Upper lobe of right lung (tissue), 1 donor: ENCODE measurements at regions not wholly inside any gene's neighbourhood (a gene's known extent, or its start where the extent isn't known, plus 50 kb on each side); places are given as distances from the start of the nearest gene placed in this dataset.

Source experiments
- ATAC-seq: fragments of 200-7000 bp; cut with Tn5 transposase; one replicate; pipeline ENCODE4 v1.9.1; 2020; ENCODE audit warnings: mild to moderate bottlenecking, moderate library complexity
- DNase-seq: peaks from one replicate; pipeline ENCODE4 v3.0.0-alpha.2; 2020
- H3K27ac ChIP-seq: fragments of 200-600 bp; one replicate; pipeline ENCODE4 v1.8.0; 2022
- H3K27me3 ChIP-seq: fragments of 200-600 bp; one replicate; pipeline ENCODE4 v1.8.0; 2022; ENCODE audit warnings: mild to moderate bottlenecking
- H3K36me3 ChIP-seq: fragments of 200-600 bp; one replicate; pipeline ENCODE4 v1.8.0; 2022
- H3K4me1 ChIP-seq: fragments of 200-600 bp; one replicate; pipeline ENCODE4 v1.8.0; 2022
- H3K4me3 ChIP-seq: fragments of 200-600 bp; one replicate; pipeline ENCODE4 v1.8.0; 2022; ENCODE audit warnings: mild to moderate bottlenecking
- H3K9me3 ChIP-seq: fragments of 200-600 bp; one replicate; pipeline ENCODE4 v1.8.0; 2022
- CTCF ChIP-seq: fragments of 200-600 bp; IDR thresholded peaks from one replicate; pipeline ENCODE4 v1.8.0; 2022; ENCODE audit warnings: antibody characterized with exemption
- intact Hi-C: fragments of 100-400 bp; cut with DNase I; formaldehyde crosslinking; loops from one replicate; pipeline ENCODE4 v1.11.0; 2022
- donor health status: DM: no; HTN: yes; CAD: no; lungs with severe emphysema.

- no peaks in the 10 kb centered on the region for H3K4me1 ChIP-seq
- H3K9me3 ChIP-seq, result no peaks in the 10 kb centered on the region
- no peak overlapping the region for H3K27ac ChIP-seq
- no peak for TF ChIP-seq CTCF
- DNase-seq (no peak), ATAC-seq (no peak)
- no peaks in the 10 kb centered on the region for H3K36me3 ChIP-seq
- intact Hi-C loops, result no loop called here
- H3K4me3 ChIP-seq, result no peak overlapping the region
- no peaks in the 10 kb centered on the region for H3K27me3 ChIP-seq
Observed at GRCh38 chr10:4003348-4003973, 218.5 kb upstream of the KLF6 start.

- intact Hi-C loops, result no loop called here
- H3K27ac ChIP-seq, result no peak overlapping the region
- no peak for DNase-seq
- no peak for ATAC-seq
- H3K4me1 ChIP-seq, result no peaks in the 10 kb centered on the region
- H3K9me3 ChIP-seq, result no peaks in the 10 kb centered on the region
- no peak overlapping the region for H3K4me3 ChIP-seq
- no peaks in the 10 kb centered on the region for H3K36me3 ChIP-seq
- no peak for TF ChIP-seq CTCF
- no peaks in the 10 kb centered on the region for H3K27me3 ChIP-seq
Observed at GRCh38 chr10:4001811-4002210, 216.8 kb upstream of the KLF6 start.

DNA sequence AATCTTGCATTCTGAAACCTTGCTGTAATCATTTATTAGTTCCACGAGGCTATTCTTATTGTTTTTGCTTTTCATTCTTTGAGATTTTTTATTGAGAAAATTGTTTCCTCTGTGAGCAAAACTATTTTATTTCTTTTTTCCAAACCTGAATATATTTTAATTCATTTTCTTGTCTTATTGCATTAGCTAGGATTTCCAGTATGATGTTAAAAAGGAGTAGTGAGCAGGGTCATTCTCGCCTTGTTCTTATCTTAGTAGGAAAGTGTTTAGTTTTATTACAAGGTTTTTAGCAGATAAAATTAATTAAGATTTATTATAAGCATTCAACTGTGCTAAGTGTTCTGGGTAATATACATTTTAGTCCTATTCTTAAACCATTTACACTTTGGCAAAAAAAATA is 214.6 kb upstream of the KLF6 start:
- H3K27me3 ChIP-seq, result no peaks in the 10 kb centered on the region
- no peak for DNase-seq
- H3K4me3 ChIP-seq, result no peak overlapping the region
- H3K27ac ChIP-seq, result no peak overlapping the region
- no peaks in the 10 kb centered on the region for H3K9me3 ChIP-seq
- no peaks in the 10 kb centered on the region for H3K36me3 ChIP-seq
- no peaks in the 10 kb centered on the region for H3K4me1 ChIP-seq
- intact Hi-C loops, result no loop called here
- TF ChIP-seq CTCF, result no peak
- ATAC-seq, result no peak

GRCh38 chr10:3996697-3997096 is 211.7 kb upstream of the KLF6 start:
- no peak overlapping the region for H3K27ac ChIP-seq
- no peak for ATAC-seq
- no peaks in the 10 kb centered on the region for H3K36me3 ChIP-seq
- no peaks in the 10 kb centered on the region for H3K4me1 ChIP-seq
- intact Hi-C loops, result no loop called here
- no peak for DNase-seq
- no peak for TF ChIP-seq CTCF
- H3K27me3 ChIP-seq, result no peaks in the 10 kb centered on the region
- no peaks in the 10 kb centered on the region for H3K9me3 ChIP-seq
- H3K4me3 ChIP-seq, result no peak overlapping the region

- Histone ChIP-seq H3K4me3 (no peak overlapping the region), H3K9me3 (no peaks in the 10 kb centered on the region), H3K36me3 (no peaks in the 10 kb centered on the region), H3K27me3 (no peaks in the 10 kb centered on the region), H3K4me1 (no peaks in the 10 kb centered on the region), H3K27ac (no peak overlapping the region)
- ATAC-seq, result no peak
- TF ChIP-seq CTCF, result no peak
- intact Hi-C loops, result no loop called here
- DNase-seq, result no peak
Observed at GRCh38 chr10:3995302-3996210, 210.5 kb upstream of the KLF6 start.
